ENCODE measurements at regions not wholly inside any gene's neighbourhood (a gene's known extent, or its start where the extent isn't known, plus 50 kb on each side); places are given as distances from the start of the nearest gene placed in this dataset.

DNA sequence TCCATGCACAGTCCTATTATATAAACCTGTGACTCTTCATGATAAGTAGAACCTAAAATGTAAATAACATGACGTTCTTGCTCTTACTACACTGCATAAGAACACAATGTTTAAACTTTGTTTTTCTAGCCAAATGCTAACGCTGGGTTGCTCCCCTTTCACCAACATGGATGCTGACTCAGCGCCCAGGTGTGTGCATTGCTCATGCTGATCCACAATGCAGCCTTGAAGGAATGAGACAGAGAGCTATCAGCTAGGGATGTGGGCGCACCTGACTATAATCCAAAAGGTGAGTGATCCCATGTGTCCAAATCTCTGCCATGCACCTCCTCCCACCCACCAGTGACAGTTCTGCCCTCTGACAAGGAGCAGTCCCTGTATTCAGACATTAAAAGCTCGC, 235.0 kb downstream of the IRS1 start:
- TF ChIP-seq POLR2A (IDR thresholded peaks at IDR 0.05): no peak
- TF ChIP-seq CTCF (IDR thresholded peaks at IDR 0.05): no peak
- TF ChIP-seq POLR2AphosphoS5 (IDR thresholded peaks at IDR 0.05): no peak
